ENCODE measurements at regions not wholly inside any gene's neighbourhood (a gene's known extent, or its start where the extent isn't known, plus 50 kb on each side); places are given as distances from the start of the nearest gene placed in this dataset.

GRCh38 chr2:155810411-155810810, 522.1 kb downstream of the NR4A2 start:
- no peak overlapping the region for H3K4me3 Mint-ChIP-seq
- no peaks in the 10 kb centered on the region for H3K27me3 Mint-ChIP-seq (ENCODE audit: insufficient read depth)
- H3K36me3 ChIP-seq (ENCODE audit: control insufficient read depth, insufficient read depth, low read length): no peaks in the 10 kb centered on the region
- H3K36me3 Mint-ChIP-seq (ENCODE audit: low read depth): no peaks in the 10 kb centered on the region
- no peaks in the 10 kb centered on the region for H3K27me3 ChIP-seq (ENCODE audit: control insufficient read depth, insufficient read depth, low read length, poor library complexity, severe bottlenecking)
- no peaks in the 10 kb centered on the region for H3K4me1 Mint-ChIP-seq
- no peak overlapping the region for H3K4me3 ChIP-seq (ENCODE audit: low read length)
- H3K9me3 ChIP-seq (ENCODE audit: control insufficient read depth, low read length): no peaks in the 10 kb centered on the region
- DNase-seq: no peak
- H3K27ac Mint-ChIP-seq: no peak overlapping the region
- no peaks in the 10 kb centered on the region for H3K9me3 Mint-ChIP-seq
- H3K27ac ChIP-seq (ENCODE audit: low read depth, low read length): no peak overlapping the region
- H3K9ac ChIP-seq (ENCODE audit: extremely low read depth, low read length, poor library complexity, severe bottlenecking): no peak overlapping the region
- TF ChIP-seq, protein P1, sequence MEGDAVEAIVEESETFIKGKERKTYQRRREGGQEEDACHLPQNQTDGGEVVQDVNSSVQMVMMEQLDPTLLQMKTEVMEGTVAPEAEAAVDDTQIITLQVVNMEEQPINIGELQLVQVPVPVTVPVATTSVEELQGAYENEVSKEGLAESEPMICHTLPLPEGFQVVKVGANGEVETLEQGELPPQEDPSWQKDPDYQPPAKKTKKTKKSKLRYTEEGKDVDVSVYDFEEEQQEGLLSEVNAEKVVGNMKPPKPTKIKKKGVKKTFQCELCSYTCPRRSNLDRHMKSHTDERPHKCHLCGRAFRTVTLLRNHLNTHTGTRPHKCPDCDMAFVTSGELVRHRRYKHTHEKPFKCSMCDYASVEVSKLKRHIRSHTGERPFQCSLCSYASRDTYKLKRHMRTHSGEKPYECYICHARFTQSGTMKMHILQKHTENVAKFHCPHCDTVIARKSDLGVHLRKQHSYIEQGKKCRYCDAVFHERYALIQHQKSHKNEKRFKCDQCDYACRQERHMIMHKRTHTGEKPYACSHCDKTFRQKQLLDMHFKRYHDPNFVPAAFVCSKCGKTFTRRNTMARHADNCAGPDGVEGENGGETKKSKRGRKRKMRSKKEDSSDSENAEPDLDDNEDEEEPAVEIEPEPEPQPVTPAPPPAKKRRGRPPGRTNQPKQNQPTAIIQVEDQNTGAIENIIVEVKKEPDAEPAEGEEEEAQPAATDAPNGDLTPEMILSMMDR (conservative IDR thresholded peaks at IDR 0.05): no peak
- WGBS, 2 experiments (ENCODE audit: insufficient coverage in 1 of 2, insufficient read length in 1 of 2): 100% methylated on average over 1 of the region's 1 CpG; no CpG with 5 or more reads in 1 of the 2 experiments
- no peaks in the 10 kb centered on the region for H3K4me1 ChIP-seq (ENCODE audit: control insufficient read depth, insufficient read depth, low read length)

- Histone ChIP-seq H3K9ac (ENCODE audit: extremely low read depth, low read length, poor library complexity, severe bottlenecking) (no peak overlapping the region), H3K36me3 (ENCODE audit: control insufficient read depth, insufficient read depth, low read length) (no peaks in the 10 kb centered on the region), H3K4me3 (ENCODE audit: low read length) (no peak overlapping the region), H3K9me3 (ENCODE audit: control insufficient read depth, low read length) (no peaks in the 10 kb centered on the region), H3K4me1 (ENCODE audit: control insufficient read depth, insufficient read depth, low read length) (no peaks in the 10 kb centered on the region), H3K27ac (ENCODE audit: low read depth, low read length) (no peak overlapping the region), H3K27me3 (ENCODE audit: control insufficient read depth, insufficient read depth, low read length, poor library complexity, severe bottlenecking) (no peaks in the 10 kb centered on the region)
- no peaks in the 10 kb centered on the region for H3K36me3 Mint-ChIP-seq (ENCODE audit: low read depth)
- H3K9me3 Mint-ChIP-seq: no peaks in the 10 kb centered on the region
- H3K4me3 Mint-ChIP-seq: no peak overlapping the region
- H3K27ac Mint-ChIP-seq: no peak overlapping the region
- H3K4me1 Mint-ChIP-seq: no peaks in the 10 kb centered on the region
- 85 to 91% methylated on average over 5 of the region's 5 CpGs for WGBS, 2 experiments (ENCODE audit: insufficient coverage in 1 of 2, insufficient read length in 1 of 2)
- TF ChIP-seq, protein P1 (conservative IDR thresholded peaks at IDR 0.05): no peak
- DNase-seq: no peak
- no peaks in the 10 kb centered on the region for H3K27me3 Mint-ChIP-seq (ENCODE audit: insufficient read depth)
Measured at GRCh38 chr2:155802888-155803287, 529.6 kb downstream of the NR4A2 start.

DNA sequence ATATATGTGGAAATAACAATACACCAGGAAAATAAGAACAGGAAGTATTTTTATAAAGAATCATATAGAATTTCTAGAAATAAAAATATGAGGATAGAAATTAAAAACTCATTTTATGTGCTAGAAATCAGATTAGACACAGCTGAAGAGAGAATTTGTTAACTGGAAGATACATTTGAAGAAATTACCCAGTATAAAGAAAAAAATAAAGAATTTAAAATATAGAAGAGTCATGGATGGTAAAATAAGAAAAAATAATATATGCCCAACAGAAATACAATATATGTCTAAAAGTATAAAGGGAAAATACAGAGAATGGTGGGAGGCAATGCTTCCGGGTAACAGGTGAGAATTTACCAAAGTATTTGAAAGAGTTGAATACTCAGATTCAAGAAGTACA, 539.9 kb downstream of the NR4A2 start:
- H3K9me3 Mint-ChIP-seq: peaks cover 43% of the 10 kb centered on the region
- no peak for DNase-seq
- TF ChIP-seq, protein P1 (conservative IDR thresholded peaks at IDR 0.05): no peak

More for the DNA sequence above, 539.9 kb downstream of the NR4A2 start:
- no peak overlapping the region for H3K4me3 Mint-ChIP-seq
- no peak overlapping the region for H3K27ac ChIP-seq (ENCODE audit: low read depth, low read length)
- H3K27ac Mint-ChIP-seq: no peak overlapping the region
- no peaks in the 10 kb centered on the region for H3K27me3 Mint-ChIP-seq (ENCODE audit: insufficient read depth)
- no peaks in the 10 kb centered on the region for H3K4me1 Mint-ChIP-seq
- H3K4me1 ChIP-seq (ENCODE audit: control insufficient read depth, insufficient read depth, low read length): no peaks in the 10 kb centered on the region
- H3K9me3 ChIP-seq (ENCODE audit: control insufficient read depth, low read length): peaks cover 39% of the 10 kb centered on the region
- no peaks in the 10 kb centered on the region for H3K36me3 ChIP-seq (ENCODE audit: control insufficient read depth, insufficient read depth, low read length)
- 86 to 100% methylated on average over 1 of the region's 1 CpG for WGBS, 2 experiments (ENCODE audit: insufficient coverage in 1 of 2, insufficient read length in 1 of 2)
- H3K27me3 ChIP-seq (ENCODE audit: control insufficient read depth, insufficient read depth, low read length, poor library complexity, severe bottlenecking): no peaks in the 10 kb centered on the region
- no peak overlapping the region for H3K9ac ChIP-seq (ENCODE audit: extremely low read depth, low read length, poor library complexity, severe bottlenecking)
- H3K4me3 ChIP-seq (ENCODE audit: low read length): no peak overlapping the region
- peaks cover 27% of the 10 kb centered on the region for H3K36me3 Mint-ChIP-seq (ENCODE audit: low read depth)

All from endodermal cell (in vitro differentiated cells).